ENCODE measurements at regions not wholly inside any gene's neighbourhood (a gene's known extent, or its start where the extent isn't known, plus 50 kb on each side); places are given as distances from the start of the nearest gene placed in this dataset.

GRCh38 chr9:19551124-19551929 lies 142.5 kb downstream of the ACER2 start:
- H3K4me1 ChIP-seq (ENCODE audit: low read depth), result no peaks in the 10 kb centered on the region
- H3K4me3 ChIP-seq, result no peak overlapping the region
- no peaks in the 10 kb centered on the region for H3K9me3 ChIP-seq
- intact Hi-C loops (cut with DNase I, micrococcal nuclease), result no loop called here
- TF ChIP-seq CTCF (IDR thresholded peaks at IDR 0.05), result no peak
- H3K36me3 ChIP-seq (ENCODE audit: low read depth), result no peaks in the 10 kb centered on the region
- ATAC-seq, result no peak
- DNase-seq, result no peak

GRCh38 chr9:19550009-19550408 lies 141.2 kb downstream of the ACER2 start:
- no peak overlapping the region for H3K4me3 ChIP-seq
- DNase-seq (no peak), ATAC-seq (no peak)
- intact Hi-C loops (cut with DNase I, micrococcal nuclease), result no loop called here
- TF ChIP-seq CTCF (IDR thresholded peaks at IDR 0.05), result no peak
- no peaks in the 10 kb centered on the region for H3K36me3 ChIP-seq (ENCODE audit: low read depth)
- H3K9me3 ChIP-seq, result no peaks in the 10 kb centered on the region
- no peaks in the 10 kb centered on the region for H3K4me1 ChIP-seq (ENCODE audit: low read depth)

GRCh38 chr9:19533373-19533772 lies 124.6 kb downstream of the ACER2 start:
- ATAC-seq (no peak), DNase-seq (no peak)
- Histone ChIP-seq H3K9me3 (no peaks in the 10 kb centered on the region), H3K4me1 (ENCODE audit: low read depth) (no peaks in the 10 kb centered on the region), H3K36me3 (ENCODE audit: low read depth) (no peaks in the 10 kb centered on the region), H3K4me3 (no peak overlapping the region)
- intact Hi-C loops (cut with DNase I, micrococcal nuclease), result no loop called here
- TF ChIP-seq CTCF (IDR thresholded peaks at IDR 0.05), result no peak

- DNase-seq, result no peak
- Histone ChIP-seq H3K9me3 (no peaks in the 10 kb centered on the region), H3K4me1 (ENCODE audit: low read depth) (no peaks in the 10 kb centered on the region), H3K36me3 (ENCODE audit: low read depth) (no peaks in the 10 kb centered on the region), H3K4me3 (no peak overlapping the region)
- no peak for TF ChIP-seq CTCF (IDR thresholded peaks at IDR 0.05)
- ATAC-seq, result no peak
- intact Hi-C loops (cut with DNase I, micrococcal nuclease), result no loop called here
Measured at GRCh38 chr9:19527663-19528062, 118.9 kb downstream of the ACER2 start.

DNA sequence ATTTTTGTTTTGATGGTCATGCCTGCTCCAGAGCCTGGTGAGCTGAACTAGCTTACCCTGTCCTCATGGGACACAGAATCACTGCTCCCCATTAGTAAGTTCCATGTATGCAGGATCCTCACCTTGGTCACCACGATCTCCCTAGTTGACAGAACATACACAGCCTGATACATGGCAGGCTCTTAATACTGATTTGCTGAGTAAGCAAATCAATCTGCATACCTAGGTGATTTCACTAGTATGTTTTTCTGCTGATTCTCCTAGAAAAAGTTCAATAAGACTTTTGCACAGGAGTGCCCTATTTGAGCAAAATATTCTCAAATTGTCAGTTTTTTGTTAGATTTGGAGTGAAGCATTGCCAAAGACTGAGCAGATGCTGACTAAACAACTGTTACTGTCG lies 113.7 kb downstream of the ACER2 start:
- no peak for TF ChIP-seq CTCF (IDR thresholded peaks at IDR 0.05)
- ATAC-seq (no peak), DNase-seq (no peak)
- H3K4me3 ChIP-seq, result no peak overlapping the region
- H3K9me3 ChIP-seq, result no peaks in the 10 kb centered on the region
- intact Hi-C loops (cut with DNase I, micrococcal nuclease), result no loop called here
- H3K4me1 ChIP-seq (ENCODE audit: low read depth), result no peaks in the 10 kb centered on the region
- H3K36me3 ChIP-seq (ENCODE audit: low read depth), result no peaks in the 10 kb centered on the region

Data from mucosa of descending colon (tissue), 3 donors.